ENCODE measurements at regions not wholly inside any gene's neighbourhood (a gene's known extent, or its start where the extent isn't known, plus 50 kb on each side); places are given as distances from the start of the nearest gene placed in this dataset.

DNA sequence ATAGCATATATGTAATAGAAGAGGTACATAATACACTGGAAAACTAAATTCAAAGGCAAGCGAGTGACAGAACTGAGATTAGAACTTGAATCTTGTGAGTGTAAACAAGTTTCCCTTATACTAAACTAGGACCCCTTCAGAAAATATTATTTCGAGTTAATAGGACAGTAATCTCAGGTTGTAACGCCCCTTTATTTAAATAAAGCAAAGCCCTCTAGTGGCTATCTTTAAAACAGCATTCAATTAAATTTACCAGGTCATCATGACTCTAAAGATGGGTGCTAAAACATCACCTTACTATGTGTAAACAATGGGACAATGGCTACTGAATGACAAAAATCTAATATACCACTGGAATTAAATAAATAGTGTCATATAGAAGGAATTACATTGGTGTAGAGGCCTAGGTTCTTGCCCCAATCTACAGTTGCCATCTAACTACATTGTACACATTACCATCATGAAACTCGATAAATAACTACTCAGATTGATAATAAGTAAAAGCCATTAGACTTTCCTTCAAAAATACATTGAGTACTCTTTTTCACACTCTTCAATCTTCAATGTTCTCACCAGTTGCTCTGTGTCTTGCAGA is 255.4 kb upstream of the IRAK1BP1 start:
- no peak overlapping the region for H3K27ac ChIP-seq (ENCODE audit: low read depth in 1 of 2, low read length in 2 of 2)
- ChIA-PET CTCF (no interaction called here), POLR2A (no interaction called here)
- intact Hi-C loops (cut with DNase I, micrococcal nuclease), result no loop called here
- Mint-ChIP-seq H3K36me3 (ENCODE audit: low read depth) (no peaks in the 10 kb centered on the region), H3K4me1 (ENCODE audit: low read depth) (no peaks in the 10 kb centered on the region), H3K4me3 (no peak overlapping the region), H3K27ac (no peak overlapping the region), H3K9me3 (peaks cover 2% of the 10 kb centered on the region), H3K27me3 (no peaks in the 10 kb centered on the region)
- TF ChIP-seq, protein P1, sequence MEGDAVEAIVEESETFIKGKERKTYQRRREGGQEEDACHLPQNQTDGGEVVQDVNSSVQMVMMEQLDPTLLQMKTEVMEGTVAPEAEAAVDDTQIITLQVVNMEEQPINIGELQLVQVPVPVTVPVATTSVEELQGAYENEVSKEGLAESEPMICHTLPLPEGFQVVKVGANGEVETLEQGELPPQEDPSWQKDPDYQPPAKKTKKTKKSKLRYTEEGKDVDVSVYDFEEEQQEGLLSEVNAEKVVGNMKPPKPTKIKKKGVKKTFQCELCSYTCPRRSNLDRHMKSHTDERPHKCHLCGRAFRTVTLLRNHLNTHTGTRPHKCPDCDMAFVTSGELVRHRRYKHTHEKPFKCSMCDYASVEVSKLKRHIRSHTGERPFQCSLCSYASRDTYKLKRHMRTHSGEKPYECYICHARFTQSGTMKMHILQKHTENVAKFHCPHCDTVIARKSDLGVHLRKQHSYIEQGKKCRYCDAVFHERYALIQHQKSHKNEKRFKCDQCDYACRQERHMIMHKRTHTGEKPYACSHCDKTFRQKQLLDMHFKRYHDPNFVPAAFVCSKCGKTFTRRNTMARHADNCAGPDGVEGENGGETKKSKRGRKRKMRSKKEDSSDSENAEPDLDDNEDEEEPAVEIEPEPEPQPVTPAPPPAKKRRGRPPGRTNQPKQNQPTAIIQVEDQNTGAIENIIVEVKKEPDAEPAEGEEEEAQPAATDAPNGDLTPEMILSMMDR (IDR thresholded peaks at IDR 0.05), result no peak
- no peaks in the 10 kb centered on the region for H3K27me3 ChIP-seq (ENCODE audit: control insufficient read depth in 1 of 2, insufficient read depth in 2 of 2, low read length in 2 of 2)
- ATAC-seq (ENCODE audit: poor library complexity), result no peak
- H3K9me3 ChIP-seq (ENCODE audit: control insufficient read depth in 1 of 2, insufficient read depth in 1 of 2, low read length in 2 of 2), result no peaks in the 10 kb centered on the region
- H3K36me3 ChIP-seq (ENCODE audit: insufficient read depth, low read length), result no peaks in the 10 kb centered on the region
- no peaks in the 10 kb centered on the region for H3K4me1 ChIP-seq (ENCODE audit: insufficient read depth, low read length)
- DNase-seq, result no peak
- no peak overlapping the region for H3K4me3 ChIP-seq (ENCODE audit: low read length)

DNA sequence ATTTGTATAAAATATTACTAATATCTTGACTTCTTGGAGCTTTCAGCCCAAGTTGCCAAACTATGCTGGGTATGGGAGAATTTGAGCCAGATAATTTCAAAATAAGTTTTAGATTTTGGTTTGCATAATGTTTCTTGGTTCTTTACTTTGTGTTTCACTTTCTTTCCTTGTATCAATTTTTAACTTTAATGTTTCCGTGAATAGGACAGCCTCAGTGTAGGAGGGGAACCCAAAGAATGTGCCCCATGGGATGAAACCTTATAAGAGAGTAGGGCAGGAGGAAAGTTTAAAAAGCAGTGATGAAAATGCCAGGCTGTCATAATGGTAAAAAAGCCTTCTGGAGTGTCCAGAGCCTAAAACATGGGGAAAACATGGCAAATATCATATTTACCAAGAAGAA is 252.4 kb upstream of the IRAK1BP1 start:
- H3K27me3 Mint-ChIP-seq, result no peaks in the 10 kb centered on the region
- H3K27ac Mint-ChIP-seq, result no peak overlapping the region
- H3K36me3 ChIP-seq (ENCODE audit: insufficient read depth, low read length), result no peaks in the 10 kb centered on the region
- no peak overlapping the region for H3K4me3 Mint-ChIP-seq
- H3K4me3 ChIP-seq (ENCODE audit: low read length), result no peak overlapping the region
- TF ChIP-seq, protein P1 (IDR thresholded peaks at IDR 0.05), result no peak
- intact Hi-C loops (cut with DNase I, micrococcal nuclease), result no loop called here
- no peaks in the 10 kb centered on the region for H3K27me3 ChIP-seq (ENCODE audit: control insufficient read depth in 1 of 2, insufficient read depth in 2 of 2, low read length in 2 of 2)
- ChIA-PET CTCF (no interaction called here), POLR2A (no interaction called here)
- no peak for DNase-seq
- H3K9me3 ChIP-seq (ENCODE audit: control insufficient read depth in 1 of 2, insufficient read depth in 1 of 2, low read length in 2 of 2), result no peaks in the 10 kb centered on the region
- H3K4me1 Mint-ChIP-seq (ENCODE audit: low read depth), result no peaks in the 10 kb centered on the region
- H3K9me3 Mint-ChIP-seq, result no peaks in the 10 kb centered on the region
- no peak overlapping the region for H3K27ac ChIP-seq (ENCODE audit: low read depth in 1 of 2, low read length in 2 of 2)
- H3K4me1 ChIP-seq (ENCODE audit: insufficient read depth, low read length), result no peaks in the 10 kb centered on the region
- no peak for ATAC-seq (ENCODE audit: poor library complexity)
- no peaks in the 10 kb centered on the region for H3K36me3 Mint-ChIP-seq (ENCODE audit: low read depth)

DNA sequence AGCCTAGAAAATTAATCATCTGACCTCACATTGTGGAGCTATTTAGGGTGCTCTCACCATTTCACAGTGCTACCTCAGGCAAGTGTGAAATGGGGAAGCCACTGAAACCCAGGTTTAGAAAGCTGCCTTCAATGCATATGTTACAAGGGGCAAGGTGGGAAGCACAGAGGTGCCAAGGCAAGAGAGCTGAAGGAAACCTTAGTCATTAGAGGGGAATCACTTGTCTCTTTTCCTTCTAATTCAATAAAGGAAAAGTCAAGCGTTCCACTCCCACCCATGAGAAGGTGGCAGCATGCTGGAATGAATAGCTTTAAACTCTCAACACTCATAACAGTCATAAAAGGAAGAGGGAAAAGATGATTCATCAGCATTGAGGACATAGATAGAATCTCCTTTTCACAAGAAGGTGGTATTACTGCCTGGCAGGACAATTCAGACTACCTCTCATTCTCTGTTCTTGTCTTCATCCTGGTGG is 251.9 kb upstream of the IRAK1BP1 start:
- Histone ChIP-seq H3K4me1 (ENCODE audit: insufficient read depth, low read length) (no peaks in the 10 kb centered on the region), H3K36me3 (ENCODE audit: insufficient read depth, low read length) (no peaks in the 10 kb centered on the region), H3K27me3 (ENCODE audit: control insufficient read depth in 1 of 2, insufficient read depth in 2 of 2, low read length in 2 of 2) (no peaks in the 10 kb centered on the region), H3K4me3 (ENCODE audit: low read length) (no peak overlapping the region), H3K27ac (ENCODE audit: low read depth in 1 of 2, low read length in 2 of 2) (no peak overlapping the region), H3K9me3 (ENCODE audit: control insufficient read depth in 1 of 2, insufficient read depth in 1 of 2, low read length in 2 of 2) (no peaks in the 10 kb centered on the region)
- TF ChIP-seq, protein P1 (IDR thresholded peaks at IDR 0.05), result no peak
- Mint-ChIP-seq H3K27me3 (no peaks in the 10 kb centered on the region), H3K27ac (no peak overlapping the region), H3K4me3 (no peak overlapping the region), H3K9me3 (no peaks in the 10 kb centered on the region), H3K36me3 (ENCODE audit: low read depth) (no peaks in the 10 kb centered on the region), H3K4me1 (ENCODE audit: low read depth) (no peaks in the 10 kb centered on the region)
- ATAC-seq (ENCODE audit: poor library complexity) (no peak), DNase-seq (no peak)
- intact Hi-C loops (cut with DNase I, micrococcal nuclease), result no loop called here
- ChIA-PET POLR2A (no interaction called here), CTCF (no interaction called here)

Measured in CD4-positive, alpha-beta T cell (primary cell).